NCI-H510A (cell line): ENCODE measurements at regions not wholly inside any gene's neighbourhood (a gene's known extent, or its start where the extent isn't known, plus 50 kb on each side); places are given as distances from the start of the nearest gene placed in this dataset.

Experiments used
- DNase-seq: peaks from one replicate; lab custom pipeline; 2025; lab: John Stamatoyannopoulos, UW

DNA sequence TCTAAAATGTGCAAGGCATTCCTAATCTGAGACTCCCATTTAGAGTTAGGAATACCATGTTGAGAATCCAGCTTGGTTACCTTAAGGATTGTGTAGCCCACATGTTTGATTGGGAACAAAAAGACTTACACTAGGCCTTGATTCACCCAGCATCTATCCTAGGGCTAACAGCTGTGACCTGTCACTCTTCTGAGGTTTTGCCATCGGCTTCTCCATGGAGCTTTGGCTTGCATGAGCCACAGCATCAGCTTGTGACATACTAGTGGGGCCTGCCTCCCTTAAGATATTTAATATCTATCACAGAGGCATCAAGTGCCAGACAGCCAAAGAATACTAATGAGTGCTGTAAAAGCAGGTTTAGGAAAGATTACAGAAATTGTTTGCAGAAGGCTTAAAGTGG lies 241.3 kb upstream of the UBE2E3 start:
- DNase-seq, result no peak

DNA sequence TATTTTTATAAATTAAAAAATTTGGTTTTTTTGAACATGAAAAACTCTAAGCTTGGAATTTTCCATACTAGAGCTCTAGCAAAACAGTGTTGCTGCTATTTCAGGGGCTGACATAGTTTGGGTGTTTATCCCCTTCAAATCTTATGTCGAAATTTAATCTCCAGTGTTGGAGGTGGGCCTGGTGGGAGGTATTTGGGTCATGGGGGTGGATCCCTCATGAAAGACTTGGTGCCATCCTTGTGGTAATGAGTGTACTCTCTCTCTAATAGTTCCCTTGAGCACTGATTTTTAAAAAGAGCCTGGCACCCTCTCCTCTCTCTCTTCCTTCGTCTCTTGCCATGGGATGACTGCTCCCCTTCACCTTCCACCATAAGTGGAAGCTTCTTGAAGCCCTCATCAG lies 244.6 kb upstream of the UBE2E3 start:
- no peak for DNase-seq

DNA sequence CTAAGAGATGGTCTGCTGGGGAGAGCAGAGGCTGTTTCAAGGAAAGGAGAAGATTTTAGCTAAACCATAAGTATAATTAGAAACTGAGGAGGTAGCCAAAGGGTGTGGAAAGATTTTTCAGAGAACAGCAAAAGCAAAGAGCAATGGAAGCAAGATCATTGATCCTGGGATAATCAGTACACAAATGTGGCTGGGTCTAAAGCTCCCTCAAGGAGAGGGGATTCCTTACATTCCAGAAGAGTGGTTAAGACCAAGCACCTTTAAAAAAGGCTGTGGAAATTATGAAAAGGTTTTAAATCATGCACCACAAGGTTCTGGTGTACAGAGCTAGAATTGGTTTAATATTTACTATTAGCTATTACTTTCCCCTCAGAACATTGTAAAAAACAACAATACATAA lies 246.0 kb upstream of the UBE2E3 start:
- no peak for DNase-seq

DNA sequence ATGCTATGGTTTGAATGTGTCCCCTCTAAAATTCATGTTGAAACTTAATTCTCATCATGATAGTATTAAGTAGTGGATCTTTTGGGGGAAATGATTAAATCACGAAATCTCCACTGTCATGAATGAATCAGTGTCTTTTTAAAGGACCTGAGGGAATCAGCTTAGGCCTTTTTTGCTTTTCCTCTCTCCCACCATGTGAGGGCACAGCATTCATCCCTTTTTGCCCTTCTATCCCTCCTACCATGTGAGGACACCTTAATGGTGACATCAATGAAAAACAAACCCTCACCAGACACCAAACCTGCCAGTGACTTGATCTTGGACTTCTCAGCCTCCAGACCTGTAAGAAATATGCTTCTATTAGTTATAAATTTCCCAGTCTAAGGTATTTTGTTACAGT lies 247.1 kb upstream of the UBE2E3 start:
- no peak for DNase-seq

DNA sequence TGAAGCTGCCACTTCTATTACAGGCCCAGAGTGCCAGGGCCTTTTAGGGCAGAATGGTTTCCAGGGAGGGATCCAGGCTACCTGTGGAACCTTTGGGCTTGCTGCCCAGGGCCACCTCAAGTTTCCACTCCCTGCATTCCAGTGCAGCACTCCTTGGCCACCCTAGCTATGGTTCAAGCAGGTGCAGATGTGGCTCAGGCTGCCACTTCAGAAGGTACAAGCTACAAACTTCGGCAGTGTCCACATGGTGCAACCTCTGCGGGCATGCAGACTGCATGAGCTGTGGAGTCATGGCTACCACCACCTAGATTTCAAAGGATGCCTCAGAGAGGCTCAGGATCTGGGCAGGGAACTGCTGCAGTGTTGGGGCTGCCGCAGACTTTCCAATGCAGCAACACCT lies 248.1 kb upstream of the UBE2E3 start:
- no peak for DNase-seq

DNA sequence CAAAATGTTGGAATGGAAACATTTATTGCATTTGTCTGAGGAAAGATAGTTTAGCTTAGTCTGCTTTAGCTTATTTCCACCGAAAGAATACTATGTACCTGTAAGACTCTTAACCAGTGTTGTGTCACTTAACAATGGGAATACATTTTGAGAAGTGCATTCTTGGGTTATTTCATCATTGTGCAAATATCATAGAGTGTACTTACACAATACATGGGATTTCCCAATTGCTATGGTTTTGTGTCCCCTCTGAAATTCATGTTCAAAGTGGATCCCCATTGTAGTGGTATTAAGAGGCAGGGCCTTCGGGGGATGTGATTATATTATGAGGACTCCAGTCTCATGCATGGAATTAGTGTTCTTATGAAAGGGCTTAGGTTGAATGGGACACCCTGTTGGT lies 249.4 kb upstream of the UBE2E3 start:
- DNase-seq, result no peak

DNA sequence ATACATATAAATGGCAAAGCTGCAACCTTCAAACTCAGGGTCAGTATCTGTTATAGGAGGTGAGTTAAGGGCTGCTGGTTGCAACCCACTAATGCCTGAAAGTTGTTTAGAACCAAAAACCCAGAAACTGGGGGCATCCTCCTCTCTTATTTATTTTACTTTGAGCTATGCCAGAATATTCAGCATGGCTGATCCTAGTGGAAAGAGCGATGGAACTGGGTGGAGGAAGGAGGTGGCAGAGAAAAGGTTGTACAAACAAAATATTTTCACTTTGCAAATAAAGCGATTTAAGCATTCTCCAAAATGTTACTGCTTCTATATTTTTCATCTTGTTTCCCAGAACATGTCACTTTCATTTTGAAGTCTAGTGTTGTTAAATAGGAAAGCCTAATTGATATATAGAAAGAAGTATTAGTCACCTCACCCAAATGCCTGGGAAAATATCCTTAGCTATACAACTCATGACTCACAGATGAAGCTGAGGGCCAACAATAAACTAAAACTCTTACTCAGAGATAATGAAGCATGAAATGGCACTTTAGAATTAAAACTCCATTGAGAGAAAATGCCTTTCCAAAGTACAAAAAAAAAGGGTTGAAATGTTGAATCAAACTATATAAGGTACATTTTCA lies 251.4 kb upstream of the UBE2E3 start:
- no peak for DNase-seq

DNA sequence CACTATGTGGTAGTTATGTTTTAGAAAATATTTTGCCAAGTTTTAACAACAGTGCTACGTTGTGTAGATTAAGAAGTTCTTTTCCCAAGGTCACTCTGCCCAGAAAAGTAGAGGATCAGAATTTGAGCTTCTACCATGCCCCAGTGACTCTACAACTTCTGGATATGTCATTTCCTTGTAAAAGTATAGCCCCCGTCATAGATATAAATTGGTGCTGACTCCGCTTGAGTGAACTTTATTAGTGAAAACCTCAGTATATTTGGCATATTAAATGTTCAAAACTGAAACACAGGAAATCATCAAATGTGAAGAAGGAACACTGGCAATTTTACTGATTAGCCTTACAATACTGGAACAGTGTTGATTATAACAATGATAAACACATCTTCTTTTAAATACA lies 256.7 kb upstream of the UBE2E3 start:
- DNase-seq, result no peak

DNA sequence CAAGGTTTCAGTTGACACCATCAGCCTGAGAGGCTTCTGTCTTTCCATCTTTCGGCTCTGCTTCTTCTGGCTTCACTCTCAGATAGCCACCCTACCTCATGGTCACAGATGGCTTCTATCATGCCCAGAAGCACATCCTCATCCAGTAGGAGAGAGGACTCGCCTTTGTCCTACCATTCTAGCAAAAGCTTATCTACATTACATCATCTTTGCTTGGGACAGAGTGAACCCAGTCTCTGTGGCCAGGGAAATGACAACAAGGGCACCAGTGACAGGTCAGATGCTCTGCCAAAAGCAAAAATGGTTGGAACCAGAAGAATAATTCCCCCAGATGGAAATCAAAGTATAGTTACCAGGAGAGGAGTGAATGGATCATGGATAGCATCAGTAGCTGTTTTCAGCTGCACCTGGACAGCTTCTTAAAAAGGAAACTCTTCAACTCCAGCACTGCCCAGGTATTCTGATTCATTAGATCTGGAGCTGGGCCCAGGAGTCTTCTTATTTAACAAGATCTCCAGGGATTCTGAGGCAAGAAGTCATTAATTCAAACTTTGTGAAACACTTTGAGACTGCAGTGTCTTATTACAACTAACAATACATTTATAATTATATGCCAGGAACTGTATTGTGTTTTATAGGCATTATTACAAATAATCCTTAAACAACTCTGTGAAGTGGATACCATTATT lies 257.7 kb upstream of the UBE2E3 start:
- no peak for DNase-seq

DNA sequence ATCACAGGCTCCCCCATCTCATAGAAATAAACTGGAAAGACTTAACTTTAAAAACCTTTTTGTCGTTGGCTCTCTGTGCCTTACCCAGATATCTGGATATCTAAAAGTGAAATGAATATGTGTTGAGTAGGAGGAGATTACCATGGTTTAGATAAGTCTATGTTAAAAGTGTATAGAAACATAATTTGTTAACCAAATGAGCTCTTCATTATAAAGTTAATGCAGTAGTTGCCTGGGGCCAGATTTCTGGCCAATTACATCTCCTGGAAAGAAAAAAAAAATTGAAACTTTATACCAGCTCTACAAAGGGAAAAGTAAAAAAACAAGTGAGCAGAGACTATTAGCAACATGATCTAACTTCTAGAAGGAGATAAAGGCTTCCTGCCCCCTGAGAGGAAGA lies 259.6 kb upstream of the UBE2E3 start:
- no peak for DNase-seq

DNA sequence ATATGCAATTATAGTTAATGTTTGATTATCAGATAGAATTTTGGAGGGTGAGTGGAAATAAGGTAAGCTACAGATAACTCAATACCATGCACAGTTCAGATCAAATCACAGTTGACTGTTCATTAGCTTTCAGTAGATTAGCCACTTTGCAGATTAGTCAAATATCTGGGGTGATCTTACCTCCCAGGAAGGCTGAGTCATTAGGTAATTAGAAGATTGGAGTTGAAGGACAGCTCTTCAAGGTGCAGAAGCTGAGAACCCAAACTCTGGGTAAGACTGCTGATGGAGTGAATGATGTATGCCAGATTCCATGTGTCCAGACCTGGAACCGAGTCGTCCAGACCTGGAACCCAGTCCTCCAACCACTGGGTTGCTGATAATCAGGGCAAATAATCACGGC lies 262.8 kb upstream of the UBE2E3 start:
- no peak for DNase-seq

DNA sequence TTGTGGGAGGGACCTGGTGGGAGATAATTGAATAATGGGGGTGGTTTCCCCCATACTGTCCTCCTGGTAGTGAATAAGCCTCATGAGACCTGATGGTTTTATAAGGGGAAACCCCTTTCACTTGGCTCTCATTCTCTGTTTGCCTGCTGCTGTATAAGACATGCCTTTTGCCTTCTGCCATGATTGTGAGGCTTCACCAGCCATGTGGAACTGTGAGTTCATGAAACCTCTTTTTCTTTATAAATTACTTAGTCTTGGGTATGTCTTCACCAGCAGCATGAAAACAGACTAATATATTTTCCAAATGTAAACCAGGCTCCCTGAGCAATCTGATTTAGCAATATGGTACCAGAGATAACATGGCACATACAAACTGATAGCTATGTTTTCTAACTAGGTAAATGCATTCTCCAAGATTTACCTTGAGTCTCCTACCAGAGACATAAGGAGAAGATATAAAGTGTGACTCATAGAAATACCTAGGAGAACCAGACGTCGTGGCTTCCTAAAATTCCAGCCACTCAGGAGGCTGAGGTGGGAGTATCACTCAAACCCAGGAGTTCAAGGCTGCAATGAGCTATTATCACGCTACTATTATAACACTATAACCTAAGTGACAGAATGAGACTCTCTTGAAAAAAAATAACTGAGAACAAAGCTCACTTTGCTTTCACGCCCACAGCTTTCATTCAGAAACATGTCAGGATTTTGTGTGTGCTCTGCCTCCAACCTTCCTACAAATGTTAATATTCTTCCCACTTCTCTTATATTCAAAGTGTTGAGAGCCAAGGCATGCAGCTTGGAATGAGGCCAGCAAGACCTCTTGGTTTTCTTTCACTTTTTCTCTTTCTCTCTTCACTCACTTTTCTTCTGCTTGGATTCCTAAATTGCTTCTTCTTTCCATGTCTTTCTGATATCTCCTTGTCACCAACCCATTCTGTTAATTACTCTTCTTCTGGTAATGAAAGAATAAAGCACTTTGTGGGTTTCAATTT lies 263.9 kb upstream of the UBE2E3 start:
- no peak for DNase-seq

DNA sequence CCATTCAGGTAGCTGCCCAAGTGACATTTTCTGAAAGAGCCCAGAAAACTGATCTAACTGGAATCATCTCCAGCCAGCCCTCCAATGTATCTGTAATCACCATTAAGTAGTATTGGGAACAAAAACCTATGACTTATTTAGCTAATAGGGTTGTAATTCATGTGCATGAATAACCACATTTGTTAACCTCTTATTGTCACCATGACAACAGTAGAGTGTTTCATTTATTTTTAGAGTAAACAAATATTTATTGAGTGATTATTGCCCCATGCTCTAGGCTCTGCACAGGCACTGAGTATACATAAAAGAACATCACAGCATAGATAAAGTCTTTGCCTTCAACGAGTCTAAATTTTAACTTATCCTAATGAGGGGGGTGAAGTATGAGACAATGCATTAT lies 265.4 kb upstream of the UBE2E3 start:
- no peak for DNase-seq

DNA sequence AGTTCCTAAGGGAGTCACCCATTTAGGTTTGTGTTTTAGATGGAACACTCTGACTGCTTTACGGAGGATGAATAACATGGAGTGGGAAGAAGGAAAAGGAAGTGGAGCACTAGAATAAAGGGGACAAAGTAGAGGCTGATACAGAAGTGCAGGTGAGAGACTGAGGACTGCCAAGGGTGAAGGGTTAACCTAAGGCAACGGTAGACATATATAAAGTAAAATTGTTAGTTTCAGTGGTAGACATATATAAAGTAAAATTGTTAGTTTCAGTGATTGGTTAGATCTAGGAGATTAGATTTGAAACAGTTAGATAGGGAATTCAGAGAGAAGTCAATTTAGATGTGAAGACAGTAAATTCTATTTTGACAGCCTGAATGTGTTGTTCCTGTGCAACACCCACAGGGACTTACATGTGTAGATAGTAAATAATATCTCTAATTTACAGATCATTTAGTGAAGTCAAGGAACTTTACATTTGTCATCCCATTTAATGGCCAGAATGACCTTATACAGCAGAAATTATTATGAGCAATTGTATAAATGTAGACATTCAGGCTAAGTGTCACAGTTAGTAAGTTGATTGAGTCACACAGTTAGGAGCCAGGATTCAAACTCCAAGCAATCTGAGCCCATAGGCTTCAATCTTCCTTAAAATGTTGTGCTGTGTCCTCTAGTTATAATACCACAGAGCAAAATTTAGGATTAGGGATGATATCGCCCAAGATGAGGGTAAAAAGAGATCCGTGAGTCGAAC lies 270.8 kb upstream of the UBE2E3 start:
- DNase-seq, result no peak

DNA sequence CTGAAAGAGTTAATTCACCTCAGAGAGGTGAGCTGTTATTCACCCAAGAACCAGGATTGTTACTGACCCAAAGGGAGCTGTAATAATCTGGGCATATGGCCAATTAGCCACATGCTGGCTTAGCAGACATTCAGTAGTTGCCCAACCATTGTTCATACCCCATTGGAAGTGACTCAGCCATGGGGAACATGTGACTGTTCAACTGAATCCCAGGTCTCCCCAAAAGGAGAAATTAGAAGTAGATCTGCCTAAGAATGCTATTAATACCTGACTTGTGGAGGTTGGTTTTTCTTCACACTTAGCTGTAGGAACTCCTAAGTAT lies 272.6 kb upstream of the UBE2E3 start:
- no peak for DNase-seq

DNA sequence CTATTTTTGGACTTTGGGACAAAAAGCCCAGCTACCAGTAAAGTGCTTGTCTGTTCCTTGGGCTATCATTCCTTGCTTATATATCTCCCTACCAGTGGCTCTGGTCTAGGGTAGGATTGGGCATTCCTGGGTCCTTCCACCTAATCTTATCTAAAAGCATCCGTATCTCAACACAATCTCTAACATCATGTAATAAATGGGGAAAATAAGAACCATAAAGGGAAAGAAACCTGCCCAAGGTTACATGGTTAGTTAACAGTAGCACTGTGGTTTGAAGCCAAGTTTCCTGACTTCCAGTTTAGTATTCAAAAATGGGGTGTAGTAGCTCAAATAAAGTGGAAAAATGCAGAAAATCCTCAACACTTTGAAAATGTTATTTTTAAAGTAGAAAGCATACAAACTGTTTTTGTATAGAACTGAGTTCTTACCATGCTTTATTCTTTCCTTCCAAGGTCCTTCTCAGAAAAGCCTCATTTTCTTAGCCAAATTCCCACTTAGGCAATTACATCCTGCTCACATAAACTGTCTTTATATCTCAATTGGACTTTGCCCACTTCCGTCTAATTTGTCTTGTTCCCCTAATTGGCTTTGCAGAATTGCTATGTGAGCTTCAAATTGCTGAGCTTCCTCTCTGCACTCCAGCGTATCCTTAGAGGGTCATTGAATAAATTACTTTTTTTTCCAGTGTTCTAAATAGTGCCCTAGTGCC lies 273.1 kb upstream of the UBE2E3 start:
- no peak for DNase-seq

DNA sequence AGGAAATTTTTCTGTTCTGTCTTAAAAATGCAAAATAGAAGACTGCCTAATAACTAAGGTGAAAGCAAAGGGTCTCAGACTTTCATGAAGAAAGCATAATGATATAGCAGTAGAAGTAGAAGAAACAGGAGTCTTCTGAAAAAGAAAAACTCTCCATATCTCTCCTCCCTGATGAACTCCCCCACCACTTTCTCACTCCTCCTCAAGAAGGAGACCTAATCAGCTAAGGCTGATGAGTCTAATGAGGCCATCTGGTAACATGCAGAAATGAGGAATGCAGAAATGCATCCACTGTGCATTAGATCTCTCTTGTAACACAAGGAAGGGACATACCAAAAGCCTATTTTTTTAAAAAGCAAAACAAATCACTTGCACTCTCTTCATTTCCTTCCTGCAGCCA lies 273.7 kb upstream of the UBE2E3 start:
- DNase-seq, result no peak

DNA sequence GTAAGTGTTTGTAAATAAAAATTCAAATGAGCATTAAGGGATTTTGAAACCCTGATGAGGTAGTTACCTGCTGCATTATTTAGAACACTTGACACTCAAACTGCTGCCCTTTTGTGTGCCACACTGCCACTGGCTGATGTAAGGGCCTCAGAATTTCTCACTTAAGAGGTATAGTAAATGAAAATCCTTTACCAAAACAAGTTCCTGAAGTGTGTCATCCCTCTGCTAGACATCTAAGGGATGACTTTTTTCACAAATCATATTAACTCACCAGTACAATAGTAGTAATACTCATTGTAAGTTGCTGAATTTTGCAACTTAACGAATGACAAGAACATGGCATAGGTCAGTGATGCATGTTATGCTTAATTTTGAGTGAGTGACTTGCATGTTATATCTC lies 274.9 kb upstream of the UBE2E3 start:
- no peak for DNase-seq

DNA sequence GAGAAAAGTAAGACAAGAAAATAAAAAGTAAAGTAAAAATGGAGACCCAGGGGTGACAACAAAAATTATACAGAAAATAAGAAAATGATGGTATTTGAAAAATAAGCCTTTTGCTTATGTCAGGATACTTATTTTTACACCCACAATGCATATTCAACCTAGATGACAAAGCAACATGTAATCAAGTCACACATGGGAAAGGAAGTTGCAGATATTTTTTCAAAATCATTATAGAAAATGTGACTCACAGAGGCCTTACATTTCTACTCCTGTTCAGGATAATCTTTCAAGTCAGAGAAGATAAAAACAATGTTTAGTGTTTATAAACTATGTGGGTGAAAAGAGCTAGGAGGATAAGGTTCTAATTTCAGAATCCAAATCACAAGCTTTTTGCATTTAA lies 275.3 kb upstream of the UBE2E3 start:
- no peak for DNase-seq

DNA sequence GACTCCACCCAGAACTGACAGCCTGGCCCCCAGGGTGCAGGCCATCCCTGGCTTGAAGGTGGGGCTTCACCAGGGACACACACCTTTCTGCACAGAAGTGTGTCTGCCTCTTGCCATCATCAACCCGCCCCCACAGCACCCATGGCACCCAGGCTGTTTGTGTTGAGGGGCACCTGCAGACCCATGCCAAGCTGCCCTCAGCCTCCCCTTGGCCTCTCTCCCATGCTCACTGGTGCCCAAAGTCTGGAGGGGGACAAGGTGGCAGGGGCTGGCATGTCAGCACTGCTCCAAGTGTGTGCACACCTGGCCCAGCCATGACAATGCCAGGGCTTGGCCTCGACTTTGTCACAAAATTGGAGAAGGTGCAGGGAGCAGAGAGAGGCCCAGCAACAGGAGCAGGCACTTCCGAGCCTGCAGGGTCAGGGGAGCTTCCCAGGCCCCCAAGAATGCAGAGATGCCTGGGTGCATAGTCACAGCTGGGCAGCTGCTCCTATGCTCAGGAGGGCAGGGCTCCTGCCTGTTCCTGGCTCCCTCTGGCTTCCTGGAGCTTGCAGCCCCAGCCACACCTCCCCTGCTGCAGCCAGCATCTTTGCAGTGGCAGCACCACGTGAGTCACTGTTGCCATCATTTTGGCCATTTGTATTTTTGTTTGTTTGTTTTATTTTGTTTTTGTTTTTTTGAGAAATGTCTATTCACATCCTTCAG lies 280.6 kb upstream of the UBE2E3 start:
- no peak for DNase-seq

DNA sequence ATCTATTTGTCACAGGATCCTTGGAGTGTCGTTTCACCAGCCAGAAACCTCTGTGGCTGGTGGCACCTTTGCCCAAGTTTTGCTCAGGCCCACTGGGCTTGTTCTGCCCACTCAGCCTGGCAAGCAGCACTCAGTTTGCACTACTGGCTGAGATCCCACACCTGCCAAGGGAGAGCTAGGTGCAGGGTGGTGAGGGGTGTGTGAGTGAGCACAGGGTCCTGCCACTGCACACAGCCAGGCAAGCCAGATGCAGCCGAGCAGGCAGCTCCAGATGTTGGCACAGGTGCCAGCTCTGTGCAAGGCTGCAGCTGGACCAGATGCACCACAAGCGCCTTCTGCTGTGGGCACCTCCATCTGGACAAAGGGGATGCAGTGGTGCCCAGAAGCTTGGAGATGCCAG lies 281.7 kb upstream of the UBE2E3 start:
- no peak for DNase-seq
